ENCODE measurements at regions not wholly inside any gene's neighbourhood (a gene's known extent, or its start where the extent isn't known, plus 50 kb on each side); places are given as distances from the start of the nearest gene placed in this dataset.

DNA sequence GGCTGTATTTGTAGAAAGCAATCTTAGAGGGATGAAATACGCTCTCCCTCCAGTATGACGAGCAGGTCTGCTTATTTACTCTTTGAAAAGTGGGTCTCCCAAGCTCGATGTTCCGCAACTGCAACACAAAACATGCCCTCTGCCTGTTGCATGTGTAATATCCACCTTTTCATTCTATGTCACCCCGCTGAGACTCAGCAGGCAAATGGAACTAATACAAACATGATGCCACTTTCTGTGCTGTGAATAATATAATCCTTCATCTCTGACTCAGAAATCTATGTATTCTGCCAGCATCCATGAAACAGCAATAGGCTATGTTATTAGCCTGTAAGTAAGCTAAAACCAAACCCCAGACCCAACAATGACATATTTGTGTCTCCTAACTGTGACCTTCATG, 200.8 kb upstream of the TMCO5A start:
- DNase-seq (no peak), ATAC-seq (ENCODE audit: low read depth in 2 of 2) (no peak)
- no peaks in the 10 kb centered on the region for H3K9me3 Mint-ChIP-seq
- no peaks in the 10 kb centered on the region for H3K4me1 Mint-ChIP-seq
- H3K36me3 Mint-ChIP-seq: no peaks in the 10 kb centered on the region
- no peak overlapping the region for H3K27ac Mint-ChIP-seq
- peaks cover 0 to 5% (median 0%) of the 10 kb centered on the region in 3 donors for H3K27me3 Mint-ChIP-seq
- H3K4me3 Mint-ChIP-seq: no peak overlapping the region

DNA sequence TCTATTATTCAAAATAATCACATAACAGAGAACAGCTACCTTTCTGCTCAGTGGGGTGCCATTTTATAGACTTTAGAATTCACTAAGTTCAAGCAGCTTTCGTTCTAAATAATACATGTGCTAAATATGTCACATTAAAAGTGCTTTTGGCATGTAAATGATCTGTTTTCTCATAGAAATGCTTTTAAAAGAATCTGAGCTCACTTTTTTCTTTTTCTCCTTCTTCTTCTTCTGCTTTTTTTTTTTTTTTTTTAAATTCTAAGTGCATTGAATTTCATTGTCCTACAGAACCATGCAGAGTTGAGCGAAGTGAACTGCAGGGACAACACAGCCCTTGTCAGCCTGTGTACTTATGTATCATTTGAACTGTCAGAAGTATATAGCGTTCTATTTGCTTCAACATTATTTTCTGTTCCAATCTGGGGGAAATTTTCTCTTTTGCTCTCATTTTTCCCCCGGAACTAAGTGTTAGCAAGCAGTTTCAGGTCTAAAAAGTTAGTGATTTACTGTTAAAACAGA, 193.8 kb upstream of the TMCO5A start:
- DNase-seq: no peak

DNA sequence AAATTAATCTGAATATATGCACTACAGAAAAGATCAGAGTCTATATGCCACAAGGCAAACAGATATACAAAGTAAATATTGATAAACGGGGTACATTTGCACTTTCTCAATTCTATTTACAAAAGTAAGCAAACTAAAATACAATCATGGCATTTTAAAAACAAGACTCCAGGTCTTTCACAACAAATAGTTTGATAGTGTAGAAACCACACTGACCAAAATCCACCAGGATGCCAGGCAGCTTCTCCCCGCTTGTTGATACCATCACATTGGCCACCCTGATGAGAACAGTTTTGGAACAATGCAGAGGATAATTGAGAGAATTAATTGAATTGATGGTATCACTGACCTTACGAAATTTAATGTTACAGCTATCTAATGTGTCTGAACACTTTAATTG, 190.6 kb upstream of the TMCO5A start:
- no peaks in the 10 kb centered on the region for H3K27me3 Mint-ChIP-seq
- DNase-seq: no peak
- H3K9me3 Mint-ChIP-seq: peaks cover 0 to 30% (median 5%) of the 10 kb centered on the region in 7 donors
- ATAC-seq (ENCODE audit: low read depth in 2 of 2): no peak
- H3K27ac Mint-ChIP-seq: no peak overlapping the region
- H3K4me1 Mint-ChIP-seq: no peaks in the 10 kb centered on the region
- H3K4me3 Mint-ChIP-seq: no peak overlapping the region
- no peaks in the 10 kb centered on the region for H3K36me3 Mint-ChIP-seq

More for the DNA sequence above, 193.8 kb upstream of the TMCO5A start:
- no peak overlapping the region for H3K27ac Mint-ChIP-seq
- no peaks in the 10 kb centered on the region for H3K36me3 Mint-ChIP-seq
- no peak for ATAC-seq (ENCODE audit: low read depth in 2 of 2)
- H3K27me3 Mint-ChIP-seq: peaks cover 0 to 5% (median 0%) of the 10 kb centered on the region in 3 donors
- H3K9me3 Mint-ChIP-seq: peaks cover 0 to 4% (median 0%) of the 10 kb centered on the region in 7 donors
- no peaks in the 10 kb centered on the region for H3K4me1 Mint-ChIP-seq
- no peak overlapping the region for H3K4me3 Mint-ChIP-seq

DNA sequence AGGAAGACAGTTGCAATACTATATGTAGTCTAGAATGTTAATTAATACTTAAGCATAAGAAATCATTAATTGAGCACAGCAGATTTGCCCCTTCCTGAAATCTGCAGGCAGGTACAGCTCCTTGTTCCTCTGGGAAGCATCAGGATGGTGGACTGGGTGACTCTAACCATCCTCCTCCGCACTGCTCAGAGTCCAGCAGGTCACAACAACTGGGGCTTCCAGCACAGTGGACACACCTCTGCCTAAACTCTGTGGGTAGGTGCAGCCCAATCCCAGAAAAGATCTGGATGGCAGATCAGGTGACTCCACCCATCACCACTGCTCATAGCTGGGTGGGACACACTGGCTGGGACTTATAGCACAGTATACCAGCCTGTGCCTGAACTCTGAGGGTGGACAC, 189.9 kb upstream of the TMCO5A start:
- H3K27ac Mint-ChIP-seq: no peak overlapping the region
- H3K4me3 Mint-ChIP-seq: no peak overlapping the region
- no peaks in the 10 kb centered on the region for H3K36me3 Mint-ChIP-seq
- no peaks in the 10 kb centered on the region for H3K4me1 Mint-ChIP-seq
- H3K9me3 Mint-ChIP-seq: peaks cover 0 to 37% (median 8%) of the 10 kb centered on the region in 7 donors
- DNase-seq (no peak), ATAC-seq (ENCODE audit: low read depth in 2 of 2) (no peak)
- no peaks in the 10 kb centered on the region for H3K27me3 Mint-ChIP-seq

DNA sequence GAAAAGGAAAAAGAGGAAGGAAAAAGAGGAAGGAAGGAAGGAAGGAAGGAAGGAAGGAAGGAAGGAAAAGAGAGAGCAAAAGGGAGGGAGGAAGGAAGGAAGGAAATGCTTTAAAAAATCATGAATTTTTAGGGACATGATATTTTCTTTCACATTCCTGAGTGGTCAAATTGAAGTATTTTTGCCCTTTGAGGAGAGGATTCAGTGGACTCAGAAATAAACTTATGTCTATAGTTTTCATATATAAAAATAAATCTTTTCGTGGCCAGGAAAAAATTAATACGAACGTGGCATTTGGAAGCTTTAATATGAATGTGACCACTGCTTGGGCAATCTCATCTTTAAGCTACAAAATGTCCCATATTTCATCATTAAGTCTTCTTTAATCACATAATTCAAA, 183.0 kb upstream of the TMCO5A start:
- Mint-ChIP-seq H3K27ac (no peak overlapping the region), H3K9me3 (peaks cover 0 to 30% (median 8%) of the 10 kb centered on the region in 7 donors), H3K36me3 (no peaks in the 10 kb centered on the region), H3K4me1 (no peaks in the 10 kb centered on the region), H3K4me3 (no peak overlapping the region), H3K27me3 (no peaks in the 10 kb centered on the region)
- ATAC-seq (ENCODE audit: low read depth in 2 of 2) (no peak), DNase-seq (no peak)

DNA sequence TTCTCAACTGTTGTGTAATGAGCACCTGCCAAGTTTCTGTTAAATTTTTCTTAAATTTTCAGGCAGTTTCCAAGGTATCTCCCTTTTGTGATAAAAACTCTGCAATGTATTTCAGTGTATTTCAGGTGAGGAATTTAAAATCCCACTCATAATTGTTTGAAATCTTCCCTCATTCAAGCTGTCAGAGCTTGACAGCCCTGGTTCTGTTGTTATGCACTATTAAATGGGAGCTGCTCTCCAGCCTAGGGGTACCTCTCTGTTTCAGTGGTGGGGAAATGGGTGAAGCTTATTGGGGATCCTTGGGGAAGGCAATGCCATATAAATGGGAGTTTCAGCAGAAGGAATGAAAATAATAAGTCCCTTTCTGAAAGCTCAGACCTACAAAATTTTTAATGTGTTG, 178.0 kb upstream of the TMCO5A start:
- H3K36me3 Mint-ChIP-seq: no peaks in the 10 kb centered on the region
- H3K27me3 Mint-ChIP-seq: no peaks in the 10 kb centered on the region
- H3K27ac Mint-ChIP-seq: no peak overlapping the region
- DNase-seq (no peak), ATAC-seq (ENCODE audit: low read depth in 2 of 2) (no peak)
- no peak overlapping the region for H3K4me3 Mint-ChIP-seq
- no peaks in the 10 kb centered on the region for H3K4me1 Mint-ChIP-seq
- peaks cover 0 to 2% (median 0%) of the 10 kb centered on the region in 7 donors for H3K9me3 Mint-ChIP-seq

DNA sequence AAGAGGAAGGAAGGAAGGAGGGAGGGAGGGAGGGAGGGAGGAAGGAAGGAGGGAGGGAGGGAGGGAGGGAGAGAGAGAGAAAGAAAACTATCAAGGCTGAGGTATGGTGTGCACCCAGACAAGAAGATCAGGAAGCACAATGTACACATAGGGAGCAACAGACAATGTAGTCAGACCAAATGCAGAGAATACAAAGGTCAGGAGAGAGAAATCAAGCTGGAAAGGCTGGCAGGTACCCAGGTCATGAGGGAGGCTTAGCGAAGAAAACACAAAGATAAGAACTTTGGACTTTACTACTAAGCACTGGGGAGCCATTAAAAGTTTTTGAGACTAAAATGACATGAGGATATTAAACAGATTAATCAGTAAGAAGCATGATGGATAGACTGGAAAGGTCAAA, 176.0 kb upstream of the TMCO5A start:
- ATAC-seq (ENCODE audit: low read depth in 2 of 2) (no peak), DNase-seq (no peak)
- Mint-ChIP-seq H3K27ac (no peak overlapping the region), H3K4me1 (no peaks in the 10 kb centered on the region), H3K9me3 (no peaks in the 10 kb centered on the region), H3K4me3 (no peak overlapping the region), H3K27me3 (no peaks in the 10 kb centered on the region), H3K36me3 (no peaks in the 10 kb centered on the region)

DNA sequence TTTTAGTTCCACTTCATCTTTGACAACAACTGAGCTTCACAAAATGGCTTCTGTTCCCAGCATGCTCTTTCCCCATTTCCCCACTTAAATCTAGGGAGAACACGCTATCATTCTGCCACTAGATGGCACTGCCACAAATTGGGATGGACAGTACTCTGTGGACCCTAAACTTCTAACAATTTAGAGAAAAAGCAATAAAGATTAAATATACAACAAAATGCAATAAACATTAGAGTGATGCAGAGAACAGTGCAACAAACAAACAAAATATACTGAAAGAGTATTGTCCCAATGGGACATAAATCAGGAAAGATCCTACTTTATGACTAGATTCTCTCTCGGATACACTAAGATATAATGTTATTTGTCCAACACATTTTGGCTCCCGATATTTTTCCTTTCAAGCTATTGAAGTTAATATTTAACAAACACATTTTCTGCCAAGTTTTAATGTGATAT, 169.7 kb upstream of the TMCO5A start:
- no peak overlapping the region for H3K27ac Mint-ChIP-seq
- peak; percentile 5 for DNase-seq
- H3K4me1 Mint-ChIP-seq: peaks cover 12 to 22% (median 16%) of the 10 kb centered on the region in 3 donors
- no peaks in the 10 kb centered on the region for H3K27me3 Mint-ChIP-seq
- no peak overlapping the region for H3K4me3 Mint-ChIP-seq
- peak; percentile 43 to 64 for ATAC-seq (ENCODE audit: low read depth in 2 of 2)
- no peaks in the 10 kb centered on the region for H3K9me3 Mint-ChIP-seq
- no peaks in the 10 kb centered on the region for H3K36me3 Mint-ChIP-seq

DNA sequence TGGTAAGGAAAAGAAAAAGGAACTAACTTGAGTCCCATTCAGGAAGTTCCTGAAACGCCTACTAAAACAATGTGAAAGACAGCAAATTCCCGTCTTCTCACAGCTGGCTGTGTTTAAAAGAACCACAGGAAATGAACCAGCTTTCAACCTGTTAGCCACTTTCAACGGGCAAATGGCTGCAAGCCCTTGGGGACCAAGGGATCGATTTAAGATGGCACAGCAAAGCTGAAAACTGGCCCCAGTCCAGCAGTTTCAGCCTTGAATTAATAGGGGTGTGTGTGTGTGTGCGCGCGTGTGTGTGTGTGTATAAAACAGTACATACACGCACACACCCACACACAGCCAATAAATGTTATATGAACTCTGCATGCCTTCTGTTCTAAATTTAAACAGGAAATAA, 168.7 kb upstream of the TMCO5A start:
- Mint-ChIP-seq H3K36me3 (no peaks in the 10 kb centered on the region), H3K4me3 (peak overlapping the region in 5 of 8 donors; percentile 13 to 51 (median 28)), H3K27ac (no peak overlapping the region), H3K4me1 (peaks cover 12 to 22% (median 16%) of the 10 kb centered on the region in 3 donors), H3K27me3 (no peaks in the 10 kb centered on the region), H3K9me3 (no peaks in the 10 kb centered on the region)
- no peak for ATAC-seq (ENCODE audit: low read depth in 2 of 2)
- no peak for DNase-seq

DNA sequence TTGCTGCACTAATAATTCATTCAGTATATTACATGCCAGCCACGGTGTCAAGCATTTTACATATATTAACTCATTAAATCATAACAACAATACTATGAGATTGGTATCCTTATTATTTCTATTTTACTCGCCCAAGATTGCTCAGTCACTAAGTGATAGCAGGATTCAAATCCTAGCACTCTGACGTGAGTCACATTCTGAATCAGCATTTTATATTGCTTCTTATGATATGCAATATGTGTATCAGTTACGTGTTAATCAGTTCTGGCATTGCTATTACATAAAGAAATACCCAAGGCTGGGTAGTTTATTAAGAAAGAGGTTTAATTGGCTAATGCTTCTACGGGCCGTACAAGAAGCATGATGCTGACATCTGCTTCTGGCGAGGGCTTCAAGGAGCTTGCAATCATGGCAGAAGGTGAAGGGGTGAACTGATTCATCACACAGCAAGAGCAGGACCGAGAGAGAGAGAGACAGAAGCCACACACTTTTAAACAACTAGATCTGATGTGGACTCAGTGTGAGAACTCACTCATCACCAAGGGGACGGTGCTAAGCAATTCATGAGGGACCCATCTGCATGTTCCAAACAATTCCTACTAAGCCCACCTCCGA, 166.5 kb upstream of the TMCO5A start:
- no peaks in the 10 kb centered on the region for H3K36me3 Mint-ChIP-seq
- DNase-seq: no peak
- ATAC-seq (ENCODE audit: low read depth in 2 of 2): no peak
- no peaks in the 10 kb centered on the region for H3K27me3 Mint-ChIP-seq
- no peak overlapping the region for H3K4me3 Mint-ChIP-seq
- H3K4me1 Mint-ChIP-seq: peaks cover 12 to 22% (median 16%) of the 10 kb centered on the region in 3 donors
- no peak overlapping the region for H3K27ac Mint-ChIP-seq
- no peaks in the 10 kb centered on the region for H3K9me3 Mint-ChIP-seq

DNA sequence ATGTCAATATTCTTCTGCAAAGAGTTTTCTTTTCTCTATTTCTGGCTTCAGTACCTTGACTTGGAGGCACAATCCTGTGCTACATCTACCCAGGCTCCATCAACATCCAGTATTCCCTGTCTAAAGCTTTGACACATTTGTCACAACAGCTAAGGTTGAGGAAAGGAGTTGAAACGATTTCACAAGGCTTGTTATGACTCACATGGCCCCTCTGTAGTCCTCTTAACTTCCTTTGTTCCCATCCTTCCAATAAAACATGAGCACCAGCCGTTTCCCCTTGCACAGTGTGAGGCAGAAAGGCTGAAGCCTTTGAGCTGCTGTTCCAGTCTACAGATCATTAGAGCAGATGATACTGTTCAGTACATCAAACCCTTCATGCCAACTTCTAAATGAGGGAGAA, 163.0 kb upstream of the TMCO5A start:
- Mint-ChIP-seq H3K4me1 (peaks cover 0 to 4% (median under 1%) of the 10 kb centered on the region in 3 donors), H3K9me3 (peaks cover 0 to 2% (median 0%) of the 10 kb centered on the region in 7 donors), H3K27me3 (no peaks in the 10 kb centered on the region), H3K36me3 (no peaks in the 10 kb centered on the region), H3K4me3 (no peak overlapping the region), H3K27ac (no peak overlapping the region)
- ATAC-seq (ENCODE audit: low read depth in 2 of 2) (no peak), DNase-seq (no peak)

DNA sequence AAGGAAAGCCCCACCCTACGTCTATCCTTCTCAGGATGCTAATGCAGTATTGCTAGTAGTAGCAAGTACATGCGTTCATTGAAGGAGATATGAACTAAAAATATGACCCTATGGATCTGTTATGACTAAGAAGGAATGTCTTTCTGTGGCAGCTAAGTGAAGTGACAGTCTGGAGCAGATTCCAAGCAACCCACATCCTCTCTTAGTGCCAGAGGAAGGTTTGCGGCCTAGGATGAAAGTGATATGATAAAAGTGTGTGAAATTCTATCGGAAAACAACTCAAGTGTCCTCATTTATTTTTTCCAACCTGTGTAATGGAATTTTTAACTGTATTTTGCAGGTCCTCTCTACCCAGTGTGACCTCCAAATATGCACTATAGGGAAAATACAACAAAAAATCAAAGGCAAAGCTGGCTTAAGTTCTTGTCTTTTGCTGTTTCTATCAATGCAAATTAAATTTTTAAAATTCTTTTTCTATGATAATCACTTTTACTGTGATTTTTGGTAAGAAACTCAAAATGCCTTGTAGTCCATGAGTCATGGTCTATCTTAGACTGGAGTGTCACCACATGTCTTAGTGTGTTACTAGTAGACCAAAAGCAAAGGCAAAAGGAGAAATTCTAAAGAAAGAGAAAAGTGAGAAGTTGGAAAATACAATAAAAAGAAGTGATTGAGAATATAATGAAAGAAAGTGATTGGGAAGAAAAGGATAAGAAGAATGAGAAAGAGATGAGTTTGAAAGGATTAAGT, 161.2 kb upstream of the TMCO5A start:
- DNase-seq (no peak), ATAC-seq (ENCODE audit: low read depth in 2 of 2) (no peak)
- no peaks in the 10 kb centered on the region for H3K27me3 Mint-ChIP-seq
- H3K27ac Mint-ChIP-seq: no peak overlapping the region
- H3K9me3 Mint-ChIP-seq: peaks cover 0 to 2% (median 0%) of the 10 kb centered on the region in 7 donors
- no peak overlapping the region for H3K4me3 Mint-ChIP-seq
- no peaks in the 10 kb centered on the region for H3K36me3 Mint-ChIP-seq
- no peaks in the 10 kb centered on the region for H3K4me1 Mint-ChIP-seq

DNA sequence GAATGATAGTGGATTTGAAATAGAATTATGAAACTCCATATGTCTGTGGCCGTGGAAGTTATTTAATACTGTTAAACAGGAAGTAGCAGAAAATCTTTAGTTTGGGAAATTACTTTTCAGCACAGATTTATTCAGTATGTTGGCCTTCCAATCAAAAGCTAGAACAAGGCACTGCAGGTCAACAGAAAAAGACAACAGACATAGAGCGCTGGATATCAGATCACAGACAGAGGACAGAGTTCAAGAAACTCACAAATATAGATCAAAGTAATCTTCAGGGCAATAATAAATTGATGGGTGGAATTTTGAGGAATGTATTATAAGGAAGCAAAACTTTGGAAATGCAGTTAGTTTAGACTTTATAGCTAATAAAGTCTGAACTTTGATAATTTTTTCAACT, 159.5 kb upstream of the TMCO5A start:
- no peak overlapping the region for H3K4me3 Mint-ChIP-seq
- no peaks in the 10 kb centered on the region for H3K27me3 Mint-ChIP-seq
- no peaks in the 10 kb centered on the region for H3K36me3 Mint-ChIP-seq
- ATAC-seq (ENCODE audit: low read depth in 2 of 2): no peak
- H3K9me3 Mint-ChIP-seq: peaks cover 0 to 3% (median 0%) of the 10 kb centered on the region in 7 donors
- no peaks in the 10 kb centered on the region for H3K4me1 Mint-ChIP-seq
- DNase-seq: no peak
- H3K27ac Mint-ChIP-seq: no peak overlapping the region

DNA sequence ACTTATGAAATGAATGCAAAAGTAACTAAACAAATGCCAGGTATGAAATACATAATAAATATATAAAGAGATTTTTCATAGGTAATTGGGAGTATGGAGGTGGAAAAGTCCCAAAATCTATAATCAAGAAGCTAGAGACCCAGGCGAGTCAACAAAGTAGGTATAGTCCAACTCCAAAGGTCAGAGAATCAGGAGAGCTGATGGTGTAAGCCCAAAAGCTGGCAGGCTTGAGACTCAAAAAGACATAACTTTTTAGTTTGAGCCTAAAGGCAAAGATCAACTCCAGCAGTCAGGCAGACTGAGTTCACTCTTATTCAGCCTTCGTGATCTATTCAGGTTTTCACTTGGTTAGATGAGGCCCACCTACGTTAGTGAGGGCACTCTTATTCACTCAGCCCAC, 157.4 kb upstream of the TMCO5A start:
- no peak for ATAC-seq (ENCODE audit: low read depth in 2 of 2)
- Mint-ChIP-seq H3K27me3 (no peaks in the 10 kb centered on the region), H3K4me3 (no peak overlapping the region), H3K9me3 (peaks cover 0 to 3% (median 0%) of the 10 kb centered on the region in 7 donors), H3K4me1 (no peaks in the 10 kb centered on the region), H3K36me3 (no peaks in the 10 kb centered on the region), H3K27ac (no peak overlapping the region)
- DNase-seq: no peak

Measured in naive B cell (primary cell).